HepG2 (cell line): ENCODE measurements at regions not wholly inside any gene's neighbourhood (a gene's known extent, or its start where the extent isn't known, plus 50 kb on each side); places are given as distances from the start of the nearest gene placed in this dataset.

ENCODE experiments used
- ATAC-seq: fragments of 200-7000 bp; cut with Tn5 transposase; 3 replicates; pipeline ENCODE4 v1.9.1; 2020; ENCODE audit warnings: mild to moderate bottlenecking, moderate library complexity
- BruUV-seq: library from RNA; stranded (reverse); fragments of 400-500 nt; replicated peaks from 2 replicates; lab custom pipeline; 2021; lab: Mats Ljungman, UMichigan
- CTCF ChIA-PET: fragments of 300-600 bp; formaldehyde crosslinking; extraction: SDS; loops from one replicate; lab custom pipeline; 2021; ENCODE audit warnings: low total read pairs, inconsistent platforms, low intra/inter-chr PET ratio; lab: Yijun Ruan, JAX
- POLR2A ChIA-PET: fragments of 350-600 bp; sonication (Branson Sonifier 250); formaldehyde crosslinking; loops from one replicate; lab custom pipeline; 2020; ENCODE audit warnings: antibody characterized with exemption, inconsistent platforms; lab: Yijun Ruan, JAX
- DNase-seq: peaks from one replicate; pipeline ENCODE4 v3.0.0-alpha.2; 2015; ENCODE audit warnings: low spot score
- FAIRE-seq: peaks from 3 replicates; lab custom pipeline; 2011; peaks lifted over from hg19 to GRCh38; lab: Jason Lieb, UNC
- H2AFZ ChIP-seq: one replicate; pipeline ENCODE4 v1.6.1; 2011; ENCODE audit warnings: low read length, inconsistent platforms
- H3K27ac ChIP-seq: fragments of 300-600 bp; 3 replicates; pipeline ENCODE4 v1.8.0; 2011; ENCODE audit warnings: mixed run types, mild to moderate bottlenecking, mixed read lengths, low read length, inconsistent platforms; ENCODE audit not compliant: insufficient read depth; ENCODE audit errors: extremely low read length
- H3K27me3 ChIP-seq, 2 experiments: fragments of 200-600 bp in 1 of 2; 2 replicates in 1 of 2; 3 replicates in 1 of 2; pipeline versions ENCODE4 v1.6.0 to v1.8.0; 2011; ENCODE audit warnings: low read length in 2 of 2, mild to moderate bottlenecking in 2 of 2, moderate library complexity in 2 of 2, inconsistent platforms in 1 of 2; ENCODE audit not compliant: insufficient read depth in 2 of 2, control insufficient read depth in 1 of 2
- H3K36me3 ChIP-seq, 2 experiments: fragments of 200-600 bp in 1 of 2; replicated peaks in 1 of 2; 2 replicates in 1 of 2; 3 replicates in 1 of 2; pipeline versions ENCODE4 v1.5.1 to v1.8.0; 2011; ENCODE audit warnings: low read length in 2 of 2, inconsistent platforms in 1 of 2; ENCODE audit not compliant: insufficient read depth in 2 of 2, control insufficient read depth in 1 of 2
- H3K4me1 ChIP-seq: 2 replicates; pipeline ENCODE4 v1.5.1; 2012; ENCODE audit warnings: low read length, inconsistent platforms; ENCODE audit not compliant: insufficient read depth
- H3K4me2 ChIP-seq: 2 replicates; pipeline ENCODE4 v1.6.0; 2011; ENCODE audit warnings: low read depth, low read length, inconsistent platforms
- H3K4me3 ChIP-seq, 3 experiments: fragments of 200-600 bp in 1 of 3; sonication (generic), shearing (Covaris generic) in 1 of 3; replicated peaks in 1 of 3; 2 replicates each; pipeline ENCODE4 v1.5.1; 2011 to 2016; ENCODE audit warnings: low read length in 3 of 3, inconsistent platforms in 2 of 3, low read depth in 2 of 3, mild to moderate bottlenecking in 2 of 3, control low read depth in 1 of 3, mixed read lengths in 1 of 3; ENCODE audit not compliant: insufficient read depth in 1 of 3
- H3K79me2 ChIP-seq: one replicate; pipeline ENCODE4 v1.6.1; 2011; ENCODE audit warnings: low read length, inconsistent platforms; ENCODE audit not compliant: insufficient read depth
- H3K9ac ChIP-seq: 2 replicates; pipeline ENCODE4 v1.6.0; 2011; ENCODE audit warnings: mild to moderate bottlenecking, low read depth, low read length, inconsistent platforms; ENCODE audit not compliant: insufficient read depth
- H3K9me3 ChIP-seq: 2 replicates; pipeline ENCODE4 v1.5.1; 2012; ENCODE audit warnings: mild to moderate bottlenecking, low read length
- H4K20me1 ChIP-seq: 2 replicates; pipeline ENCODE4 v1.6.0; 2011; ENCODE audit warnings: inconsistent platforms, mild to moderate bottlenecking, low read length, moderate library complexity; ENCODE audit not compliant: insufficient read depth
- ATM ChIP-seq: fragments of 450-650 bp; IDR thresholded peaks from 2 replicates; pipeline ENCODE4 v1.7.1; 2017; ENCODE audit warnings: mild to moderate bottlenecking, borderline replicate concordance
- CC2D1A ChIP-seq: sonication (generic); formaldehyde crosslinking; IDR thresholded peaks from 2 replicates; pipeline ENCODE4 v1.8.1; 2023; ENCODE audit warnings: mild to moderate bottlenecking, missing genetic modification reagents
- MEF2D ChIP-seq: sonication (generic); formaldehyde crosslinking; IDR thresholded peaks from 2 replicates; pipeline ENCODE4 v1.5.1; 2020; ENCODE audit warnings: mild to moderate bottlenecking, missing genetic modification reagents
- PHF5A ChIP-seq: IDR thresholded peaks from one replicate; pipeline ENCODE4 v1.6.1; 2018; ENCODE audit warnings: low read depth, missing genetic modification reagents; ENCODE audit not compliant: unreplicated experiment
- RELA ChIP-seq: sonication (generic); formaldehyde crosslinking; IDR thresholded peaks from 2 replicates; pipeline ENCODE4 v1.4.0; 2020; ENCODE audit warnings: missing genetic modification reagents
- RFX1 ChIP-seq: fragments of 450-650 bp; IDR thresholded peaks from 2 replicates; pipeline ENCODE4 v1.6.1; 2017
- TRIM24 ChIP-seq: sonication (generic); formaldehyde crosslinking; IDR thresholded peaks from 2 replicates; pipeline ENCODE4 v1.8.0; 2022; ENCODE audit warnings: mild to moderate bottlenecking, missing genetic modification reagents
- ZFP41 ChIP-seq: sonication (generic); formaldehyde crosslinking; IDR thresholded peaks from 2 replicates; pipeline ENCODE4 v1.4.0; 2020; ENCODE audit warnings: mild to moderate bottlenecking, missing genetic modification reagents, borderline replicate concordance
- ZKSCAN5 ChIP-seq: sonication (generic); formaldehyde crosslinking; IDR thresholded peaks from 2 replicates; pipeline ENCODE4 v1.5.1; 2020; ENCODE audit warnings: mild to moderate bottlenecking, missing genetic modification reagents
- ZNF124 ChIP-seq: sonication (generic); formaldehyde crosslinking; IDR thresholded peaks from 2 replicates; pipeline ENCODE4 v1.4.0; 2020; ENCODE audit warnings: missing genetic modification reagents
- ZNF263 ChIP-seq: sonication (generic); formaldehyde crosslinking; IDR thresholded peaks from 2 replicates; pipeline ENCODE4 v1.4.0; 2020; ENCODE audit warnings: missing genetic modification reagents
- ZNF317 ChIP-seq: sonication (generic); formaldehyde crosslinking; IDR thresholded peaks from 2 replicates; pipeline ENCODE4 v1.5.0; 2020; ENCODE audit warnings: mild to moderate bottlenecking, missing genetic modification reagents
- WGBS: methylation state at CpG from one replicate; pipeline ENCODE4 v1.1.6; 2017; ENCODE audit warnings: low lambda C conversion rate; 5-methylcytosine and 5-hydroxymethylcytosine counted together
- in situ Hi-C: cut with HindIII; loops from 2 replicates; pipeline ENCODE4 v1.10.0; 2017; ENCODE audit warnings: low pct_unique_long_range_greater_than_20kb; ENCODE audit not compliant: extremely low pct_ligation_motif_present
- intact Hi-C: fragments of 100-400 bp; cut with micrococcal nuclease; formaldehyde crosslinking; loops from one replicate; pipeline ENCODE4 v1.10.0; 2022; ENCODE audit not compliant: unreplicated experiment
- TF ChIP-seq, protein P1 (sequence below): sonication (generic); formaldehyde crosslinking; IDR thresholded peaks from 2 replicates; pipeline ENCODE4 v1.8.1; 2023; ENCODE audit warnings: mild to moderate bottlenecking, inconsistent platforms, moderate library complexity, missing genetic modification reagents, borderline replicate concordance
- TF ChIP-seq, protein P2 (sequence below): sonication (generic); formaldehyde crosslinking; IDR thresholded peaks from 2 replicates; pipeline ENCODE4 v1.9.0; 2021; ENCODE audit warnings: missing genetic modification reagents, mild to moderate bottlenecking, borderline replicate concordance
- TF ChIP-seq, protein P3 (sequence below): sonication (generic); formaldehyde crosslinking; IDR thresholded peaks from 2 replicates; pipeline ENCODE4 v1.4.0; 2020; ENCODE audit warnings: missing genetic modification reagents

DNA sequence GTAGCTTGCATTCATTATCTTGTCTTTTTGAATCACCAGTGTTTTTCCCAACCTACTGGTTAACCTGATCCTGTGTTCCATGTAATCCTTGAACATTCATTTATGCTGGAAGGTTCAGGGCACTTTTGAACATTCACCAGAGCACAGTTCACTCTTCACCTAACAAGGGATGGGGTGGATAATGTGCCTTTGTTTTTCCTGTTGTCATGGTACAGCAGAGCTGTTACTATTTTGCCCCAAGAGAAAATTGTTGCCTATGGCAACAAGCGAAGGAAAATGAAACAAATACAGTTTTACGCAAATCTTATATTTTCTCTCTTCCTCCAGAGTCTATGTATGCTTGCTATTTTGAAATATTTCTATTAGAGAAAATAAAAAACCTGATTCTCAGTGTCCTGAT is 60.3 kb upstream of the RIOK2 start:
- WGBS: 58% methylated on average over 2 of the region's 2 CpGs
- Histone ChIP-seq H3K9me3 (no peaks in the 10 kb centered on the region), H3K27me3 (no peaks in the 10 kb centered on the region)
- no peak for FAIRE-seq
- no peak for ATAC-seq
- CTCF ChIA-PET: no interaction called here
- peak; percentile 43; the same call in 1 of the 2 replicates for TF ChIP-seq RFX1
- TF ChIP-seq TRIM24 (CRISPR knock-in tag): no peak
- TF ChIP-seq, all 625 proteins: peak for 1
- Histone ChIP-seq H2AFZ (no peak overlapping the region), H3K79me2 (no peaks in the 10 kb centered on the region), H3K36me3 (no peaks in the 10 kb centered on the region), H3K9ac (no peak overlapping the region), H3K4me2 (no peak overlapping the region), H4K20me1 (no peaks in the 10 kb centered on the region), H3K4me3 (no peak overlapping the region), H3K4me1 (no peaks in the 10 kb centered on the region), H3K27ac (no peak overlapping the region)
- POLR2A ChIA-PET: no interaction called here
- intact Hi-C loops: no loop called here
- in situ Hi-C loops: no loop called here
- peak; percentile 2 for DNase-seq
- BruUV-seq: no TSS peak

DNA sequence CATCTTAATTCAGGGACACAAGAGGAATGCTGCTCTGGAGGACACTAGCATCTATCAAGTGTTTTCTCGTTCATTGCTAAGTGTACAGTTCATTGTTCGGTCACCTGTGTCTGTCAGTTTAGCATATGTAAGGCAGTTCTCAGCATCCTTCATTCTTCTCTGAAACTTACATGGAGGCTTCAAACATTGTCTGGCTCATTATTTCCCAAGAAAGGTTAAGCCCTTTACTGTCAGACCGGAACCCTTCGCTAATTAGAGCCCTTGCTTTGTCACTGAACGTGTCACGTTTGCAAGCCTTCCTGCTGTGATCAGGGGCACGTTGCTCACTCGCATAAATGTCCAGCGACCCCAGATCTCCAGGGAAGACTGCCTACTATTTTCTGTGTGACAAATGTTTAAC is 62.3 kb upstream of the RIOK2 start:
- Histone ChIP-seq H3K4me1 (no peaks in the 10 kb centered on the region), H3K9ac (no peak overlapping the region), H3K4me2 (no peak overlapping the region), H3K27ac (no peak overlapping the region), H3K36me3 (no peaks in the 10 kb centered on the region), H4K20me1 (no peaks in the 10 kb centered on the region), H3K9me3 (no peaks in the 10 kb centered on the region), H2AFZ (no peak overlapping the region), H3K79me2 (no peaks in the 10 kb centered on the region), H3K27me3 (no peaks in the 10 kb centered on the region), H3K4me3 (no peak overlapping the region)
- ATAC-seq: no peak
- no peak for FAIRE-seq
- POLR2A ChIA-PET: no interaction called here
- WGBS: 44% methylated on average over 9 of the region's 9 CpGs
- in situ Hi-C loops: no loop called here
- CTCF ChIA-PET: no interaction called here
- BruUV-seq: no TSS peak
- DNase-seq: no peak
- intact Hi-C loops: no loop called here
- TF ChIP-seq CC2D1A (CRISPR knock-in tag) (no peak), ZNF317 (CRISPR knock-in tag) (no peak), ZNF124 (CRISPR knock-in tag) (no peak), PHF5A (no peak), ZNF263 (CRISPR knock-in tag) (no peak), ATM (no peak), MEF2D (no peak), ZKSCAN5 (CRISPR knock-in tag) (no peak), ZFP41 (CRISPR knock-in tag) (no peak), RELA (CRISPR knock-in tag) (no peak)
- TF ChIP-seq, protein P1, sequence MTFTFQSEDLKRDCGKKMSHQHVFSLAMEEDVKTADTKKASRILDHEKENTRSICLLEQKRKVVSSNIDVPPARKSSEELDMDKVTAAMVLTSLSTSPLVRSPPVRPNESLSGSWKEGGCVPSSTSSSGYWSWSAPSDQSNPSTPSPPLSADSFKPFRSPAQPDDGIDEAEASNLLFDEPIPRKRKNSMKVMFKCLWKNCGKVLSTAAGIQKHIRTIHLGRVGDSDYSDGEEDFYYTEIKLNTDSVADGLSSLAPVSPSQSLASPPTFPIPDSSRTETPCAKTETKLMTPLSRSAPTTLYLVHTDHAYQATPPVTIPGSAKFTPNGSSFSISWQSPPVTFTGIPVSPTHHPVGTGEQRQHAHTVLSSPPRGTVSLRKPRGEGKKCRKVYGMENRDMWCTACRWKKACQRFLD: no peak
- TF ChIP-seq, protein P2, sequence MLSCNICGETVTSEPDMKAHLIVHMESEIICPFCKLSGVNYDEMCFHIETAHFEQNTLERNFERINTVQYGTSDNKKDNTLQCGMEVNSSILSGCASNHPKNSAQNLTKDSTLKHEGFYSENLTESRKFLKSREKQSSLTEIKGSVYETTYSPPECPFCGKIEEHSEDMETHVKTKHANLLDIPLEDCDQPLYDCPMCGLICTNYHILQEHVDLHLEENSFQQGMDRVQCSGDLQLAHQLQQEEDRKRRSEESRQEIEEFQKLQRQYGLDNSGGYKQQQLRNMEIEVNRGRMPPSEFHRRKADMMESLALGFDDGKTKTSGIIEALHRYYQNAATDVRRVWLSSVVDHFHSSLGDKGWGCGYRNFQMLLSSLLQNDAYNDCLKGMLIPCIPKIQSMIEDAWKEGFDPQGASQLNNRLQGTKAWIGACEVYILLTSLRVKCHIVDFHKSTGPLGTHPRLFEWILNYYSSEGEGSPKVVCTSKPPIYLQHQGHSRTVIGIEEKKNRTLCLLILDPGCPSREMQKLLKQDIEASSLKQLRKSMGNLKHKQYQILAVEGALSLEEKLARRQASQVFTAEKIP (CRISPR knock-in tag): no peak
- TF ChIP-seq, protein P3, sequence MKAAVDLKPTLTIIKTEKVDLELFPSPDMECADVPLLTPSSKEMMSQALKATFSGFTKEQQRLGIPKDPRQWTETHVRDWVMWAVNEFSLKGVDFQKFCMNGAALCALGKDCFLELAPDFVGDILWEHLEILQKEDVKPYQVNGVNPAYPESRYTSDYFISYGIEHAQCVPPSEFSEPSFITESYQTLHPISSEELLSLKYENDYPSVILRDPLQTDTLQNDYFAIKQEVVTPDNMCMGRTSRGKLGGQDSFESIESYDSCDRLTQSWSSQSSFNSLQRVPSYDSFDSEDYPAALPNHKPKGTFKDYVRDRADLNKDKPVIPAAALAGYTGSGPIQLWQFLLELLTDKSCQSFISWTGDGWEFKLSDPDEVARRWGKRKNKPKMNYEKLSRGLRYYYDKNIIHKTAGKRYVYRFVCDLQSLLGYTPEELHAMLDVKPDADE: no peak
